ENCODE measurements at regions not wholly inside any gene's neighbourhood (a gene's known extent, or its start where the extent isn't known, plus 50 kb on each side); places are given as distances from the start of the nearest gene placed in this dataset.

- TF ChIP-seq CTCF (IDR thresholded peaks at IDR 0.05) = no peak
- no peak for TF ChIP-seq EP300 (IDR thresholded peaks at IDR 0.05)
- no peak for TF ChIP-seq POLR2A (IDR thresholded peaks at IDR 0.05)
Observed at GRCh38 chr12:131333136-131333535, 377.8 kb upstream of the SFSWAP start.

All from suprapubic skin (tissue), 3 donors.